ENCODE measurements at regions not wholly inside any gene's neighbourhood (a gene's known extent, or its start where the extent isn't known, plus 50 kb on each side); places are given as distances from the start of the nearest gene placed in this dataset.

GRCh38 chr1:164951508-164951907 lies 392.5 kb downstream of the PBX1 start:
- TF ChIP-seq, protein P1, sequence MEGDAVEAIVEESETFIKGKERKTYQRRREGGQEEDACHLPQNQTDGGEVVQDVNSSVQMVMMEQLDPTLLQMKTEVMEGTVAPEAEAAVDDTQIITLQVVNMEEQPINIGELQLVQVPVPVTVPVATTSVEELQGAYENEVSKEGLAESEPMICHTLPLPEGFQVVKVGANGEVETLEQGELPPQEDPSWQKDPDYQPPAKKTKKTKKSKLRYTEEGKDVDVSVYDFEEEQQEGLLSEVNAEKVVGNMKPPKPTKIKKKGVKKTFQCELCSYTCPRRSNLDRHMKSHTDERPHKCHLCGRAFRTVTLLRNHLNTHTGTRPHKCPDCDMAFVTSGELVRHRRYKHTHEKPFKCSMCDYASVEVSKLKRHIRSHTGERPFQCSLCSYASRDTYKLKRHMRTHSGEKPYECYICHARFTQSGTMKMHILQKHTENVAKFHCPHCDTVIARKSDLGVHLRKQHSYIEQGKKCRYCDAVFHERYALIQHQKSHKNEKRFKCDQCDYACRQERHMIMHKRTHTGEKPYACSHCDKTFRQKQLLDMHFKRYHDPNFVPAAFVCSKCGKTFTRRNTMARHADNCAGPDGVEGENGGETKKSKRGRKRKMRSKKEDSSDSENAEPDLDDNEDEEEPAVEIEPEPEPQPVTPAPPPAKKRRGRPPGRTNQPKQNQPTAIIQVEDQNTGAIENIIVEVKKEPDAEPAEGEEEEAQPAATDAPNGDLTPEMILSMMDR (conservative IDR thresholded peaks at IDR 0.05; ENCODE audit: low read depth, low read length): no peak
- no peak for TF ChIP-seq EZH2 (IDR thresholded peaks at IDR 0.05; ENCODE audit: low read length, unreplicated experiment)
- no peak for TF ChIP-seq EZH2phosphoT487 (IDR thresholded peaks at IDR 0.05; ENCODE audit: borderline replicate concordance, low read length)

All from PC-3 (cell line).